ENCODE measurements at regions not wholly inside any gene's neighbourhood (a gene's known extent, or its start where the extent isn't known, plus 50 kb on each side); places are given as distances from the start of the nearest gene placed in this dataset.
A peak's percentile ranks its signal among the peaks of the same experiment; 100 is the strongest.

GRCh38 chr15:25985165-25985564, 122.0 kb upstream of the ATP10A start:
- Histone ChIP-seq H3K4me1 (no peaks in the 10 kb centered on the region), H3K36me3 (no peaks in the 10 kb centered on the region), H3K27ac (replicated peaks in 1 of 4) (no peak overlapping the region), H3K9me3 (no peaks in the 10 kb centered on the region), H3K27me3 (no peaks in the 10 kb centered on the region), H3K4me3 (no peak overlapping the region)
- intact Hi-C loops (cut with DNase I): no loop called here
- DNase-seq (ENCODE audit: extremely low spot score): no peak
- TF ChIP-seq POLR2AphosphoS5 (IDR thresholded peaks at IDR 0.05): no peak
- TF ChIP-seq POLR2A (IDR thresholded peaks at IDR 0.05; ENCODE audit: low read depth): no peak
- TF ChIP-seq CTCF (IDR thresholded peaks at IDR 0.05): no peak
- TF ChIP-seq EP300 (IDR thresholded peaks at IDR 0.05): no peak
- WGBS: 28% methylated on average over 4 of the region's 4 CpGs

- Histone ChIP-seq H3K4me3 (no peak overlapping the region), H3K4me1 (no peaks in the 10 kb centered on the region), H3K27ac (replicated peaks in 1 of 4) (no peak overlapping the region), H3K27me3 (no peaks in the 10 kb centered on the region), H3K36me3 (no peaks in the 10 kb centered on the region), H3K9me3 (no peaks in the 10 kb centered on the region)
- TF ChIP-seq POLR2A (IDR thresholded peaks at IDR 0.05; ENCODE audit: low read depth): no peak
- intact Hi-C loops (cut with DNase I): no loop called here
- WGBS: 70% methylated on average over 6 of the region's 6 CpGs
- DNase-seq (ENCODE audit: extremely low spot score): no peak
Measured at GRCh38 chr15:25982736-25983135, 119.6 kb upstream of the ATP10A start.

GRCh38 chr15:25981114-25981513, 118.0 kb upstream of the ATP10A start:
- intact Hi-C loops (cut with DNase I): no loop called here
- no peak overlapping the region for H3K27ac ChIP-seq (replicated peaks in 1 of 4)
- no peaks in the 10 kb centered on the region for H3K9me3 ChIP-seq
- H3K36me3 ChIP-seq: no peaks in the 10 kb centered on the region
- no peaks in the 10 kb centered on the region for H3K27me3 ChIP-seq
- WGBS: 78% methylated on average over 3 of the region's 3 CpGs
- H3K4me1 ChIP-seq: no peaks in the 10 kb centered on the region
- no peak overlapping the region for H3K4me3 ChIP-seq
- no peak for DNase-seq (ENCODE audit: extremely low spot score)
- TF ChIP-seq EP300 (IDR thresholded peaks at IDR 0.05): no peak
- TF ChIP-seq CTCF (IDR thresholded peaks at IDR 0.05): no peak
- TF ChIP-seq POLR2A (IDR thresholded peaks at IDR 0.05; ENCODE audit: low read depth): no peak
- no peak for TF ChIP-seq POLR2AphosphoS5 (IDR thresholded peaks at IDR 0.05)

DNA sequence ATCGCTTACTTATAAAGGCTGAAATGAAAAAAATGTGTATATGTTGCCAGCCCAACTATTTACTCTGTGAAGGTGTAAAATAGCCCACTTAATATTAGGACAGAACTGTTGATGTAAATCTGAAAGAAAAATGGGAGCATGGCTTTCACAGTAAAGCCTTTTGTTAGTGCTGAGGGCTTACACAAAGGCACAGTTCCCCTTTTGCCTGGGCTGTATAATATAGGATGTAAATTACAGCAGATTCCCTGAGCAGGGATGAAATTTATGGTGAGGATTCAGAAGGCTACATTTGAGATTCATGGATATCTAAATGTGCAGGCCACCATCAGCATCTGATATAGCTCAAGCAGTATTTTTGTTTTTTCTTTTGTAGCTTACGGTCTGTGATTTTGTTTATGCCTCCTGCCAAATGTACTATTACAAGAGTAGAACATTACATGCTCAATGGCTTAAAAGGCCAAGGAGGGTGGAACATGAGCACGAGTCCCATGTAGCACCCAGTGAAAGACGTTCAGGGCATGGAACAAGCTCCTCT, 109.1 kb upstream of the ATP10A start:
- Histone ChIP-seq H3K4me1 (peaks cover 0 to 47% (median 33%) of the 10 kb centered on the region in 4 donors), H3K9me3 (no peaks in the 10 kb centered on the region), H3K27me3 (no peaks in the 10 kb centered on the region), H3K27ac (replicated peaks in 1 of 4) (peak overlapping the region in 3 of 4 donors; percentile 75 to 79 (median 77)), H3K36me3 (no peaks in the 10 kb centered on the region), H3K4me3 (no peak overlapping the region)
- intact Hi-C loops (cut with DNase I): no loop called here
- WGBS: 63% methylated on average over 4 of the region's 4 CpGs
- DNase-seq (ENCODE audit: extremely low spot score): no peak
- TF ChIP-seq POLR2A (IDR thresholded peaks at IDR 0.05; ENCODE audit: low read depth): no peak
- TF ChIP-seq CTCF (IDR thresholded peaks at IDR 0.05): no peak
- TF ChIP-seq EP300 (IDR thresholded peaks at IDR 0.05): no peak
- no peak for TF ChIP-seq POLR2AphosphoS5 (IDR thresholded peaks at IDR 0.05)

DNA sequence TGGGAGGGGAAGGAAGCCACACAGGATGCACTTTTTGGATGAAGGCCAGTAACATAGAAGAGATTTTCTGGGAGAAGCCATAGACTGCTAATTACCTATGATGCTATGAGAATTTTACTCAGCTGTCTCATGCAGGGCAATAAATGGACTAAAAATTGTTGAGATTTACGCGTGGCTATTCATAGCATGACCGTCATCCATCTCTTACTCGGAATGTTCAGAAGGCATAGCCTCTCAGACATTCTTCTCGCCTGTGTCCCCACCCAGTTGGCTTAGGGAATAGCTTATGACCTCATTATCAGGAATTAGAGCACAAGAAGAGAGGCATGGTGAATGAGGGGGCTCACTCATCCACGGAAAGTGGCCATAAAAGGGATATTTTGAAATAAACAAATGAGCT, 107.9 kb upstream of the ATP10A start:
- H3K4me3 ChIP-seq: no peak overlapping the region
- intact Hi-C loops (cut with DNase I): no loop called here
- H3K36me3 ChIP-seq: no peaks in the 10 kb centered on the region
- 30% methylated on average over 6 of the region's 6 CpGs for WGBS
- DNase-seq (ENCODE audit: extremely low spot score): no peak
- H3K9me3 ChIP-seq: no peaks in the 10 kb centered on the region
- peaks cover 0 to 47% (median 33%) of the 10 kb centered on the region in 4 donors for H3K4me1 ChIP-seq
- no peaks in the 10 kb centered on the region for H3K27me3 ChIP-seq
- H3K27ac ChIP-seq (replicated peaks in 1 of 4): peak overlapping the region; percentile 62 to 79 (median 76)
- TF ChIP-seq CTCF (IDR thresholded peaks at IDR 0.05): no peak
- TF ChIP-seq EP300 (IDR thresholded peaks at IDR 0.05): peak; percentile 80
- TF ChIP-seq POLR2AphosphoS5 (IDR thresholded peaks at IDR 0.05): peak; percentile 46 to 64
